T-helper 2 cell treated with Interferon-gamma antibody and Interleukin-4, amounts not matched to agents 5 μg/mL and 100 μg/mL, for 36 hours (primary cell): ENCODE measurements at regions not wholly inside any gene's neighbourhood (a gene's known extent, or its start where the extent isn't known, plus 50 kb on each side); places are given as distances from the start of the nearest gene placed in this dataset.
"Not testable (repeated sequence)": the region's sequence is repeated elsewhere in the genome, so short reads cannot be mapped to it uniquely, and the experiment has no call there.

Experiments
- DNase-seq: peaks from one replicate; pipeline ENCODE4 v3.0.0; 2021; ENCODE audit warnings: low spot score
- H3K27ac Mint-ChIP-seq: one replicate; pipeline ENCODE4 v1.8.0; 2021; ENCODE audit warnings: mild to moderate bottlenecking, mixed read lengths
- H3K27me3 Mint-ChIP-seq: one replicate; pipeline ENCODE4 v1.8.0; 2021; ENCODE audit warnings: low read depth, mixed read lengths
- H3K36me3 Mint-ChIP-seq: one replicate; pipeline ENCODE4 v1.8.0; 2021; ENCODE audit warnings: low read depth, mixed read lengths
- H3K4me1 Mint-ChIP-seq: one replicate; pipeline ENCODE4 v1.8.0; 2021; ENCODE audit warnings: low read depth, mixed read lengths
- H3K4me3 Mint-ChIP-seq: one replicate; pipeline ENCODE4 v1.8.0; 2022; ENCODE audit warnings: mild to moderate bottlenecking, moderate library complexity, mixed read lengths
- H3K9me3 Mint-ChIP-seq: one replicate; pipeline ENCODE4 v1.8.0; 2021; ENCODE audit warnings: mixed read lengths

GRCh38 chr12:34406228-34406995 is 384.1 kb downstream of the ALG10 start:
- Mint-ChIP-seq H3K27ac (no peak overlapping the region), H3K9me3 (peaks cover 45% of the 10 kb centered on the region), H3K4me3 (no peak overlapping the region), H3K27me3 (no peaks in the 10 kb centered on the region), H3K4me1 (no peaks in the 10 kb centered on the region), H3K36me3 (no peaks in the 10 kb centered on the region)
- DNase-seq, result no peak

GRCh38 chr12:34406996-34407300 is 384.7 kb downstream of the ALG10 start:
- H3K27me3 Mint-ChIP-seq, result no peaks in the 10 kb centered on the region
- no peaks in the 10 kb centered on the region for H3K4me1 Mint-ChIP-seq
- peaks cover 50% of the 10 kb centered on the region for H3K9me3 Mint-ChIP-seq
- H3K4me3 Mint-ChIP-seq, result no peak overlapping the region
- no peak for DNase-seq
- no peak overlapping the region for H3K27ac Mint-ChIP-seq
- H3K36me3 Mint-ChIP-seq, result no peaks in the 10 kb centered on the region

- H3K36me3 Mint-ChIP-seq, result no peaks in the 10 kb centered on the region
- H3K4me3 Mint-ChIP-seq, result no peak overlapping the region
- H3K4me1 Mint-ChIP-seq, result no peaks in the 10 kb centered on the region
- peaks cover 57% of the 10 kb centered on the region for H3K9me3 Mint-ChIP-seq
- no peak overlapping the region for H3K27ac Mint-ChIP-seq
- no peak for DNase-seq
- H3K27me3 Mint-ChIP-seq, result no peaks in the 10 kb centered on the region
Measured at GRCh38 chr12:34407813-34408212, 385.5 kb downstream of the ALG10 start.

GRCh38 chr12:34431509-34431908 is 409.2 kb downstream of the ALG10 start:
- not testable (repeated sequence) for H3K27ac Mint-ChIP-seq, H3K4me3 Mint-ChIP-seq, DNase-seq, H3K4me1 Mint-ChIP-seq, H3K36me3 Mint-ChIP-seq, H3K27me3 Mint-ChIP-seq
- peaks cover 49% of the 10 kb centered on the region for H3K9me3 Mint-ChIP-seq
